Psoas muscle (tissue), 7 donors: ENCODE measurements at regions not wholly inside any gene's neighbourhood (a gene's known extent, or its start where the extent isn't known, plus 50 kb on each side); places are given as distances from the start of the nearest gene placed in this dataset.

Experiments
- ATAC-seq, 4 donors: fragments of 200-7000 bp; cut with Tn5 transposase; one replicate each; pipeline ENCODE4 v1.9.1; 2020; ENCODE audit warnings: moderate library complexity in 3 of 4, mild to moderate bottlenecking in 2 of 4
- DNase-seq, 2 donors: peaks; one replicate each; pipeline ENCODE4 v3.0.0-alpha.2; 2020
- H3K27ac ChIP-seq: fragments of 200-600 bp; one replicate; pipeline ENCODE4 v1.8.0; 2022
- H3K27me3 ChIP-seq, 3 donors: fragments of 200-600 bp in 1 of 3; one replicate each; pipeline versions ENCODE4 v1.6.1 to v1.8.0; 2013 to 2022; ENCODE audit warnings: low read length in 2 of 3, mild to moderate bottlenecking in 2 of 3, moderate library complexity in 1 of 3; ENCODE audit not compliant: insufficient read depth in 3 of 3
- H3K36me3 ChIP-seq, 2 donors: fragments of 200-600 bp in 1 of 2; one replicate each; pipeline versions ENCODE4 v1.6.1 to v1.8.0; 2013 to 2022; ENCODE audit warnings: low read depth in 1 of 2, mild to moderate bottlenecking in 1 of 2, moderate library complexity in 1 of 2; ENCODE audit not compliant: insufficient read depth in 1 of 2
- H3K4me1 ChIP-seq: fragments of 200-600 bp; one replicate; pipeline ENCODE4 v1.8.0; 2022
- H3K4me3 ChIP-seq: fragments of 200-600 bp; one replicate; pipeline ENCODE4 v1.8.0; 2022; ENCODE audit warnings: mild to moderate bottlenecking
- H3K9me3 ChIP-seq: fragments of 200-600 bp; one replicate; pipeline ENCODE4 v1.8.0; 2022
- CTCF ChIP-seq: fragments of 200-600 bp; IDR thresholded peaks from one replicate; pipeline ENCODE4 v1.8.0; 2022; ENCODE audit warnings: antibody characterized with exemption
- WGBS, 3 donors: extraction: QIAGEN DNeasy Blood & Tissue Kit; methylation state at CpG; one replicate each; pipeline versions ENCODE4 v1.1.6 to v1.1.7; 2013; 5-methylcytosine and 5-hydroxymethylcytosine counted together
- intact Hi-C, 2 donors: fragments of 100-400 bp; cut with DNase I; formaldehyde crosslinking; loops; one replicate each; pipeline versions ENCODE4 v1.11.0 to v1.14.2; 2022
- donor health status: healthy with polysubstance abuse.
- donor health status: DM: no; HTN: no; CAD: no; lungs with moderate emphysema.
- donor health status: Bipolar disorder and iron deficiency.
- donor health status: healthy.
- donor health status: DM: yes; HTN: yes; CAD: no.
- donor health status: DM: no; HTN: no; CAD: no.
- donor health status: DM: yes; HTN: yes; CAD: no.

GRCh38 chr16:13835387-13835786 lies 84.6 kb upstream of the ERCC4 start:
- H3K9me3 ChIP-seq, result no peaks in the 10 kb centered on the region
- H3K27me3 ChIP-seq, result peaks cover 0 to 3% (median 0%) of the 10 kb centered on the region in 3 donors
- TF ChIP-seq CTCF, result no peak
- H3K36me3 ChIP-seq, result no peaks in the 10 kb centered on the region
- no peak overlapping the region for H3K27ac ChIP-seq
- DNase-seq (no peak), ATAC-seq (no peak)
- no peak overlapping the region for H3K4me3 ChIP-seq
- intact Hi-C loops, result no loop called here
- 57 to 79% (median 62%) methylated on average over 4 of the region's 4 CpGs for WGBS, 3 donors
- H3K4me1 ChIP-seq, result no peaks in the 10 kb centered on the region

GRCh38 chr16:13835935-13836730 lies 83.8 kb upstream of the ERCC4 start:
- Histone ChIP-seq H3K4me1 (no peaks in the 10 kb centered on the region), H3K27me3 (peaks cover 0 to under 1% (median 0%) of the 10 kb centered on the region in 3 donors), H3K9me3 (no peaks in the 10 kb centered on the region), H3K27ac (no peak overlapping the region), H3K36me3 (no peaks in the 10 kb centered on the region), H3K4me3 (no peak overlapping the region)
- intact Hi-C loops, result no loop called here
- DNase-seq, result no peak
- no peak for ATAC-seq
- TF ChIP-seq CTCF, result no peak
- WGBS, 3 donors, result 87 to 91% (median 88%) methylated on average over 13 of the region's 13 CpGs

- Histone ChIP-seq H3K4me3 (no peak overlapping the region), H3K4me1 (no peaks in the 10 kb centered on the region), H3K36me3 (no peaks in the 10 kb centered on the region), H3K27me3 (peaks cover 0 to 3% (median 0%) of the 10 kb centered on the region in 3 donors), H3K9me3 (no peaks in the 10 kb centered on the region), H3K27ac (no peak overlapping the region)
- ATAC-seq (no peak), DNase-seq (no peak)
- TF ChIP-seq CTCF, result no peak
- intact Hi-C loops, result no loop called here
- 85 to 87% (median 87%) methylated on average over 16 of the region's 16 CpGs for WGBS, 3 donors
Measured at GRCh38 chr16:13838401-13839190, 81.4 kb upstream of the ERCC4 start.

- 78 to 85% (median 84%) methylated on average over 3 of the region's 3 CpGs for WGBS, 3 donors
- no peak overlapping the region for H3K27ac ChIP-seq
- H3K36me3 ChIP-seq, result no peaks in the 10 kb centered on the region
- peaks cover 0 to 3% (median 0%) of the 10 kb centered on the region in 3 donors for H3K27me3 ChIP-seq
- no peak overlapping the region for H3K4me3 ChIP-seq
- DNase-seq (no peak), ATAC-seq (no peak)
- H3K9me3 ChIP-seq, result no peaks in the 10 kb centered on the region
- TF ChIP-seq CTCF, result no peak
- intact Hi-C loops, result no loop called here
- H3K4me1 ChIP-seq, result no peaks in the 10 kb centered on the region
Measured at GRCh38 chr16:13839577-13839976, 80.4 kb upstream of the ERCC4 start.
